ENCODE measurements at regions not wholly inside any gene's neighbourhood (a gene's known extent, or its start where the extent isn't known, plus 50 kb on each side); places are given as distances from the start of the nearest gene placed in this dataset.
"Not testable (repeated sequence)": the region's sequence is repeated elsewhere in the genome, so short reads cannot be mapped to it uniquely, and the experiment has no call there.

GRCh38 chr3:197366301-197367044 is 68.1 kb upstream of the DLG1 start:
- no peak for DNase-seq

DNA sequence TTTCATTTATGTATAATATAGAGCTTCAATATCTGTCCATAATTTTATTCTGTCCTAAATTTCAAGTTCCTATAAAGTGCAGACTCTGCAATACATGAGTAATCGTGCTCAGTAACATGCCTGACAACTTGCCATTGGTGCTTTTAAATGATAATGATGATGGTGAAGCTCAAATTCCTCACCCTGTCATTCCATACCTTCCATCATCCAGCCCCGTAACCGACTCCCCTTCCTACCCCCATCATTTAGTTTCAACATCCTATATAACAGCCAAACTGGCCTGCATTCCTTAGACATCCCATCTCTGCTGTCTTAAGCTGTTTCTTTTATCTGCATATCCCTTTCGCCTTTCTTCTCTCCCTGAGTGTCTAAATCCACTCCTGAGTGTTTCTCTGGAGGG is 67.2 kb upstream of the DLG1 start:
- DNase-seq, result no peak

- DNase-seq, result no peak
Observed at GRCh38 chr3:197364410-197365071, 66.1 kb upstream of the DLG1 start.

GRCh38 chr3:197363553-197364409 is 65.4 kb upstream of the DLG1 start:
- no peak for DNase-seq

- no peak for DNase-seq
Observed at GRCh38 chr3:197362081-197362480, 63.7 kb upstream of the DLG1 start.

GRCh38 chr3:197360095-197360494 is 61.7 kb upstream of the DLG1 start:
- not testable (repeated sequence) for DNase-seq

DNA sequence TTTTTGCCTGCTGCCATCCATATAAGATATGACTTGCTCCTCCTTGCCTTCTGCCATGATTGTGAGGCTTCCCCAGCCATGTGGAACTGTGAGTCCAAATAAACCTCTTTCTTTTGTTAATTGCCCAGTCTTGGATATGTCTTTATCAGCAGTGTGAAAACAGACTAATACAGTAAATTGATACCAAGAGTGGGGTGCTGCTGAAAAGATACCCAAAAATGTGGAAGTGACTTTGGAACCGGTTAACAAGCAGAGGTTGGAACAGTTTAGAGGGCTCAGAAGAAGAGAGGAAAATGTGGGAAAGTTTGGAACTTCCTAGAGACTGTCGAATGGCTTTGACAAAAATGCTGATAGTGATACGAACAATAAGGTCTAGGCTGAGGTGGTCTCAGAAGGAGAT is 61.1 kb upstream of the DLG1 start:
- not testable (repeated sequence) for DNase-seq

GRCh38 chr3:197356741-197357140 is 58.3 kb upstream of the DLG1 start:
- DNase-seq, result no peak

DNA sequence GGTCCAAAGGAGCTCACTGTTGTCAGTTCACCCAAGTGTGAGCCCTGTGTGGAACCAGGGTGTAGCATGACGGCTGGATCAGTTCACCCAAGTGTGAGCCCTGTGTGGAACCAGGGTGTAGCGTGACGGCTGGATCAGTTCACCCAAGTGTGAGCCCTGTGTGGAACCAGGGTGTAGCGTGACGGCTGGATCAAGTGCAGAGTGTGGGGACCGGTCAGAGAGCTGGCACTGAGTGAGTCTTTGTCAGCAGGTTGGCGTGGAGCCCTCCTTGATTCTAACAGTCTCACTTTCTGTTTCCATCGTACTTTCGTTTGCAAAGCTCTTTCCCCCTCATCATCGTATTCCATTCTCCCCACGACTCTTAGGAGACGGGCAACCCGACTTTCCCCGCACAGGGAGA is 57.9 kb upstream of the DLG1 start:
- no peak for DNase-seq

- no peak for DNase-seq
Observed at GRCh38 chr3:197355713-197356112, 57.3 kb upstream of the DLG1 start.

GRCh38 chr3:197354568-197355001 is 56.2 kb upstream of the DLG1 start:
- no peak for DNase-seq

- DNase-seq, result no peak
Observed at GRCh38 chr3:197353867-197354567, 55.6 kb upstream of the DLG1 start.

GRCh38 chr3:197353001-197353866 is 54.8 kb upstream of the DLG1 start:
- no peak for DNase-seq

DNA sequence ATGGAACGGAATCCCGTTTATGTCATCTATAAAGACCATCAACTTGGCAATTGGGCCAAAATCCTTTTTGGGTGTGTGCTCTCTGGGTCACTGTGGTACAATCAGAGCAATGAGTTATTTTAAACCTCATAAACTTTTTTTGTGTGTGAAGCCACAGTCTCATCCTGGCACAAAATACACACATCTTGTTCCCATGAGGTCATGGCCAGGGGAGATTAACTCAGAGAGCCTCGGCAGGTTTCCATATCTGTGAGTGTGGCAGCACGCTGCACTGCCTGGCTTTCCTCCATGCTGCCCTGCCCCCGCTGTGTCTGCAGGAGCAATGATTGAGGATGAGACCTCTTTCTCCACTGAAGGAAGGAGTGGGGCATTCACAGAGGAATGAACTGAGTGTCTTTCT is 54.0 kb upstream of the DLG1 start:
- no peak for DNase-seq

DNA sequence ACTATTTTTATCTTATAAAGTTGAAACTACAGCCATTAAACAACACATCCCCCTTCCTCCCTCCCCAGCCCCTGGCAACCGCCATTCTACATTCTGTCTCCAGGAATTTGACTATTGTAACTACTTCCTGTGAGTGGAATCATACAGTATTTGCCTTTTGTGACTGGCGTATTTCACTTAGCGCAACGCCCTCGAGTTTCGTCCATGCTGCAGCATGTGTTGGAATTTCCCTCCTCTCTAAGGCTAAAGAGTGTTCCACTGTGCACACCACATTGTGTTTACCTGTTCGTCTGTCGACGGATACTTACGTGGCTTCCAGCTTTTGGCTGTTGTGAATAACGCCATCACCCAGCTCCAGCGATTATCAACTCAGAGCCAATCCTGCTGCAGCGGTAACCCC is 52.0 kb upstream of the DLG1 start:
- DNase-seq, result no peak

DNA sequence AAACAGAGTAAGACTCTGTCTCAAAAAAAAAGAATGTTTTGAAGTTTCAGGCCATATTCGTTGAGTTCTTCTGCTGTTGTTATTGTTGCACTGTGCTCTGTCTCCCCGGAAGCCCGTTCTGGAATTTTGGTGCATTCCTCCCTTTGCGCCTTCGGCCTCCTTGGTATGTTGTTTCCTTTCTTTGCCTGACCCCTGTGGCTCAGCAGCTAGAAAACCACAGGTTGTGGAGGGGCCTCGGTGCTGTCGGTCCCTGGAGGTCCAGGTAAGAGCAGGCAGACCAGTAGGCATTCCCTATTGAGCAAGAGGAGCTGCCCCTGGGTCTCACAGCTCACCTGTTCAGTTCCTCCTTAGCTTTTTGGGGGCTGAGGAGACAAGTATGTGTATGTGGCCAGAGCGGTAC is 51.0 kb upstream of the DLG1 start:
- DNase-seq, result no peak

Measured in CD4-positive, alpha-beta T cell treated with Interleukin-17A for 4 hours (primary cell).